ENCODE measurements at regions not wholly inside any gene's neighbourhood (a gene's known extent, or its start where the extent isn't known, plus 50 kb on each side); places are given as distances from the start of the nearest gene placed in this dataset.

DNA sequence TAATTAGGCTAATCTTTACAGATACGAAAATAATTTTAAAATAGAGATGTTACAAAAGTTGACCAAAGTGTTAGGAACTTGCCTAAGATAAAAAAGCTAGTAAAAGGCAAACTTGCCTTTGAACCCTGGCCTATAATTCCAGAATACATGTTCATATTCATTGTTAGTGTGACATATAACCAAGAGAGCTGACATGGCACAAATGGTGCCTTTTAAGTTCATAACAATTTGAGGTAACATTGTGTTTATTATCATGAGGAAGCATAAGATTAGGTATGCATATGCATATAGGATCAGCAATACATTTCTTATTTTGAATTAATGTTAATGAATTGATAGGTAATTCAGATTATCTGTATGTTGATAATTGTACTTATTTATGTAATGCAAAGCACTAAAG lies 1537.9 kb upstream of the PRR20A start:
- Histone ChIP-seq H3K4me2 (ENCODE audit: low read length) (no peak overlapping the region), H3F3A (ENCODE audit: insufficient read depth, low read length, poor library complexity, severe bottlenecking) (no peaks in the 10 kb centered on the region), H3K9ac (ENCODE audit: low read length) (no peak overlapping the region), H3K27me3 (ENCODE audit: insufficient read depth, low read depth, low read length) (no peaks in the 10 kb centered on the region), H3K79me2 (replicated peaks; ENCODE audit: insufficient read depth, low read length) (no peaks in the 10 kb centered on the region), H3K9me2 (ENCODE audit: insufficient read depth, low read length) (no peaks in the 10 kb centered on the region), H4K20me1 (ENCODE audit: insufficient read depth) (no peaks in the 10 kb centered on the region), H2AFZ (ENCODE audit: low read depth, low read length) (no peak overlapping the region), H3K36me3 (ENCODE audit: insufficient read depth, low read length) (no peaks in the 10 kb centered on the region), H3K27ac (ENCODE audit: low read length) (no peak overlapping the region), H3K9me3 (ENCODE audit: low read length) (no peaks in the 10 kb centered on the region), H3K4me3 (ENCODE audit: low read length) (no peak overlapping the region)
- no peak for TF ChIP-seq EZH2 (IDR thresholded peaks at IDR 0.05; ENCODE audit: borderline replicate concordance, insufficient read depth, low read length, poor library complexity, severe bottlenecking)
- TF ChIP-seq, protein P1, sequence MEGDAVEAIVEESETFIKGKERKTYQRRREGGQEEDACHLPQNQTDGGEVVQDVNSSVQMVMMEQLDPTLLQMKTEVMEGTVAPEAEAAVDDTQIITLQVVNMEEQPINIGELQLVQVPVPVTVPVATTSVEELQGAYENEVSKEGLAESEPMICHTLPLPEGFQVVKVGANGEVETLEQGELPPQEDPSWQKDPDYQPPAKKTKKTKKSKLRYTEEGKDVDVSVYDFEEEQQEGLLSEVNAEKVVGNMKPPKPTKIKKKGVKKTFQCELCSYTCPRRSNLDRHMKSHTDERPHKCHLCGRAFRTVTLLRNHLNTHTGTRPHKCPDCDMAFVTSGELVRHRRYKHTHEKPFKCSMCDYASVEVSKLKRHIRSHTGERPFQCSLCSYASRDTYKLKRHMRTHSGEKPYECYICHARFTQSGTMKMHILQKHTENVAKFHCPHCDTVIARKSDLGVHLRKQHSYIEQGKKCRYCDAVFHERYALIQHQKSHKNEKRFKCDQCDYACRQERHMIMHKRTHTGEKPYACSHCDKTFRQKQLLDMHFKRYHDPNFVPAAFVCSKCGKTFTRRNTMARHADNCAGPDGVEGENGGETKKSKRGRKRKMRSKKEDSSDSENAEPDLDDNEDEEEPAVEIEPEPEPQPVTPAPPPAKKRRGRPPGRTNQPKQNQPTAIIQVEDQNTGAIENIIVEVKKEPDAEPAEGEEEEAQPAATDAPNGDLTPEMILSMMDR (IDR thresholded peaks at IDR 0.05; ENCODE audit: poor library complexity, severe bottlenecking): no peak
- no peak for TF ChIP-seq EP300 (conservative IDR thresholded peaks at IDR 0.05; ENCODE audit: poor library complexity, severe bottlenecking)
- no peak for TF ChIP-seq MXI1 (conservative IDR thresholded peaks at IDR 0.05; ENCODE audit: poor library complexity, severe bottlenecking)
- TF ChIP-seq POLR2AphosphoS5 (IDR thresholded peaks at IDR 0.05): no peak
- TF ChIP-seq, protein P2, sequence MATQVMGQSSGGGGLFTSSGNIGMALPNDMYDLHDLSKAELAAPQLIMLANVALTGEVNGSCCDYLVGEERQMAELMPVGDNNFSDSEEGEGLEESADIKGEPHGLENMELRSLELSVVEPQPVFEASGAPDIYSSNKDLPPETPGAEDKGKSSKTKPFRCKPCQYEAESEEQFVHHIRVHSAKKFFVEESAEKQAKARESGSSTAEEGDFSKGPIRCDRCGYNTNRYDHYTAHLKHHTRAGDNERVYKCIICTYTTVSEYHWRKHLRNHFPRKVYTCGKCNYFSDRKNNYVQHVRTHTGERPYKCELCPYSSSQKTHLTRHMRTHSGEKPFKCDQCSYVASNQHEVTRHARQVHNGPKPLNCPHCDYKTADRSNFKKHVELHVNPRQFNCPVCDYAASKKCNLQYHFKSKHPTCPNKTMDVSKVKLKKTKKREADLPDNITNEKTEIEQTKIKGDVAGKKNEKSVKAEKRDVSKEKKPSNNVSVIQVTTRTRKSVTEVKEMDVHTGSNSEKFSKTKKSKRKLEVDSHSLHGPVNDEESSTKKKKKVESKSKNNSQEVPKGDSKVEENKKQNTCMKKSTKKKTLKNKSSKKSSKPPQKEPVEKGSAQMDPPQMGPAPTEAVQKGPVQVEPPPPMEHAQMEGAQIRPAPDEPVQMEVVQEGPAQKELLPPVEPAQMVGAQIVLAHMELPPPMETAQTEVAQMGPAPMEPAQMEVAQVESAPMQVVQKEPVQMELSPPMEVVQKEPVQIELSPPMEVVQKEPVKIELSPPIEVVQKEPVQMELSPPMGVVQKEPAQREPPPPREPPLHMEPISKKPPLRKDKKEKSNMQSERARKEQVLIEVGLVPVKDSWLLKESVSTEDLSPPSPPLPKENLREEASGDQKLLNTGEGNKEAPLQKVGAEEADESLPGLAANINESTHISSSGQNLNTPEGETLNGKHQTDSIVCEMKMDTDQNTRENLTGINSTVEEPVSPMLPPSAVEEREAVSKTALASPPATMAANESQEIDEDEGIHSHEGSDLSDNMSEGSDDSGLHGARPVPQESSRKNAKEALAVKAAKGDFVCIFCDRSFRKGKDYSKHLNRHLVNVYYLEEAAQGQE (IDR thresholded peaks at IDR 0.05; ENCODE audit: borderline replicate concordance): no peak
- no peak for TF ChIP-seq SMC3 (conservative IDR thresholded peaks at IDR 0.05; ENCODE audit: poor library complexity)

DNA sequence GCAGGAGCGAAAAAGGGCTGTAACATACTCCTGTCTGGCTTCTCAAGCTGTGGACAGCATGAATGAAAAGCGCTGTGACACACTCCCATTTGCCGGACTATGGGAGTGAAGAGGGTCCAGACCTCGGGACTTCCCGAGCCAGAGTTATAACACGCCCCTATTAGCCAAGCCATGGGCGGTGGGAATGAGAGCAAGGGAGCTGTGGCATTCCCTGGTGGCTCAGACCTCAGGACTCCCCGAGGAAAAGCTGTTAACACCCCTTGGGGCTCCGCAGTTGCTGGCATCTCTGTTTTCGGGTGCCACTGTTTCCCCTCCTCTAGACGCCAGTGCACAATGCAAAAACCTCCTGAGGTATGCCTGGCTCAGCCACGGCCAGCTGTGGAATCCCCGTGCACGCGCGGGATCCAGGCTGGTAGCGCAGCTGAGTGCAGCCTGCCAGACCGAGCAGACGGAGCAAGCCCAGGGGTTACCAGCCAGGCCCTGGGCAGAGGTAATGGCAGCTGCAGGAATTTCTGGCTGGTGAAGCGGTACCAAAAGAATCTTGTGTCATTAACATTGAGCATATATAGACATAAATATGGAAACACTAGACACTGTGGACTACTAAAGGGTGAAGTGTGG lies 1534.6 kb upstream of the PRR20A start:
- Histone ChIP-seq H2AFZ (ENCODE audit: low read depth, low read length) (no peak overlapping the region), H3K27me3 (ENCODE audit: insufficient read depth, low read depth, low read length) (no peaks in the 10 kb centered on the region), H3K9me3 (ENCODE audit: low read length) (no peaks in the 10 kb centered on the region), H3K27ac (ENCODE audit: low read length) (no peak overlapping the region), H3F3A (ENCODE audit: insufficient read depth, low read length, poor library complexity, severe bottlenecking) (no peaks in the 10 kb centered on the region), H3K79me2 (replicated peaks; ENCODE audit: insufficient read depth, low read length) (no peaks in the 10 kb centered on the region), H3K36me3 (ENCODE audit: insufficient read depth, low read length) (no peaks in the 10 kb centered on the region), H3K4me2 (ENCODE audit: low read length) (no peak overlapping the region), H4K20me1 (ENCODE audit: insufficient read depth) (no peaks in the 10 kb centered on the region), H3K9me2 (ENCODE audit: insufficient read depth, low read length) (no peaks in the 10 kb centered on the region), H3K9ac (ENCODE audit: low read length) (no peak overlapping the region), H3K4me3 (ENCODE audit: low read length) (no peak overlapping the region)
- TF ChIP-seq, protein P1 (IDR thresholded peaks at IDR 0.05; ENCODE audit: poor library complexity, severe bottlenecking): no peak
- TF ChIP-seq, protein P2 (IDR thresholded peaks at IDR 0.05; ENCODE audit: borderline replicate concordance): no peak
- TF ChIP-seq MXI1 (conservative IDR thresholded peaks at IDR 0.05; ENCODE audit: poor library complexity, severe bottlenecking): no peak
- no peak for TF ChIP-seq TAF1 (IDR thresholded peaks at IDR 0.05; ENCODE audit: low read depth)
- TF ChIP-seq EP300 (conservative IDR thresholded peaks at IDR 0.05; ENCODE audit: poor library complexity, severe bottlenecking): no peak
- no peak for TF ChIP-seq EZH2 (IDR thresholded peaks at IDR 0.05; ENCODE audit: borderline replicate concordance, insufficient read depth, low read length, poor library complexity, severe bottlenecking)
- no peak for TF ChIP-seq POLR2AphosphoS5 (IDR thresholded peaks at IDR 0.05)
